ENCODE measurements at regions not wholly inside any gene's neighbourhood (a gene's known extent, or its start where the extent isn't known, plus 50 kb on each side); places are given as distances from the start of the nearest gene placed in this dataset.

DNA sequence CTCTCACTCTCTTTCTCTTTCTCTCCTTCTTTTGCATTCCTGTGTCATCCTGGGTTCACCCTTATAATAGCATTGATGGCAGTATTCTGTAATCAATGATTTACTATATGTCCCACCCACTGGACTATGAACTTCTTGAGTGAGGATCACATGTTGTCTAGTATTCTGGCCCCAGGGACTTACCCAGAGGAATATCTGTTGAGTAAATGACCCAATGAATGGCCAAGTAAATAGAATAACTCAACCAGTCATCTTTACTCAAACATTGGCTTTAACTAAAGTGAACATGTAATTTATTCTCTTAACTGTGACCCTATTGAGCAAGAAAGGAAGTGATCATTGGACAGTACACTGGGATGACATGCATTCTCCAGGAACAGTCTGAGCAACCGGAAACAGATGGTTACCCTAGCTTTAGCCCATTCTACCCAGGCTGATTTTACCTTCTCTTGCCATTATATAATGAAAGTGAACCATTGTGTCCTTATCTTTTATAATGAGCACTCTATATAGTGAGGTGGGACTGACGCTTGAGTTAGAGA is 94.5 kb upstream of the SOX14 start:
- TF ChIP-seq POLR2A (IDR thresholded peaks at IDR 0.05) (no peak), CTCF (IDR thresholded peaks at IDR 0.05) (no peak), EP300 (IDR thresholded peaks at IDR 0.05) (no peak), POLR2AphosphoS5 (IDR thresholded peaks at IDR 0.05) (no peak)

Measured in upper lobe of left lung (tissue), 4 donors.